ENCODE measurements at regions not wholly inside any gene's neighbourhood (a gene's known extent, or its start where the extent isn't known, plus 50 kb on each side); places are given as distances from the start of the nearest gene placed in this dataset.

DNA sequence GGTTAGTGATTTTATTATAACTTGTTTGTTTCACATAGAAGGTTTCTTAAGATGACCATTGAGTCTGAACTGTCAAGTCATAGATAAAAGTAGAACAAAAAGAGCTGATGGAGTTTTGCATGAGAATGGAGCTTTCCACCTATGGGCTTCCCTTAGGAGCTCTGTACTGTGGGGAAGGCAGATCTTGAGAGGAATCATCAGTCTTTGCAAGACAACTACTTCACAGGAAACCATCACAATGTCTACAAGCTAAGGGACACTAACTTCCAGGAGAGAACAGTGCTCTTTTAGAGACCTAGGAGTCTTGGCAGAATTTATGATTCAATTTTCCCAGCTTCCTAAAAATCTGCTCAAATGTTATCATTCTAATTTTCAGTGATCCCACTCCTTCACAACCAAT, 78.2 kb downstream of the FBXO5 start:
- Histone ChIP-seq H3K4me3 (no peak overlapping the region), H3K4me1 (no peaks in the 10 kb centered on the region), H3K27me3 (no peaks in the 10 kb centered on the region), H3K36me3 (no peaks in the 10 kb centered on the region), H3K9me3 (no peaks in the 10 kb centered on the region), H3K27ac (no peak overlapping the region)
- intact Hi-C loops (cut with DNase I): no loop called here
- TF ChIP-seq, protein P1, sequence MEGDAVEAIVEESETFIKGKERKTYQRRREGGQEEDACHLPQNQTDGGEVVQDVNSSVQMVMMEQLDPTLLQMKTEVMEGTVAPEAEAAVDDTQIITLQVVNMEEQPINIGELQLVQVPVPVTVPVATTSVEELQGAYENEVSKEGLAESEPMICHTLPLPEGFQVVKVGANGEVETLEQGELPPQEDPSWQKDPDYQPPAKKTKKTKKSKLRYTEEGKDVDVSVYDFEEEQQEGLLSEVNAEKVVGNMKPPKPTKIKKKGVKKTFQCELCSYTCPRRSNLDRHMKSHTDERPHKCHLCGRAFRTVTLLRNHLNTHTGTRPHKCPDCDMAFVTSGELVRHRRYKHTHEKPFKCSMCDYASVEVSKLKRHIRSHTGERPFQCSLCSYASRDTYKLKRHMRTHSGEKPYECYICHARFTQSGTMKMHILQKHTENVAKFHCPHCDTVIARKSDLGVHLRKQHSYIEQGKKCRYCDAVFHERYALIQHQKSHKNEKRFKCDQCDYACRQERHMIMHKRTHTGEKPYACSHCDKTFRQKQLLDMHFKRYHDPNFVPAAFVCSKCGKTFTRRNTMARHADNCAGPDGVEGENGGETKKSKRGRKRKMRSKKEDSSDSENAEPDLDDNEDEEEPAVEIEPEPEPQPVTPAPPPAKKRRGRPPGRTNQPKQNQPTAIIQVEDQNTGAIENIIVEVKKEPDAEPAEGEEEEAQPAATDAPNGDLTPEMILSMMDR (IDR thresholded peaks at IDR 0.05): no peak
- no peak for TF ChIP-seq POLR2A (IDR thresholded peaks at IDR 0.05)
- DNase-seq (no peak), ATAC-seq (no peak)

DNA sequence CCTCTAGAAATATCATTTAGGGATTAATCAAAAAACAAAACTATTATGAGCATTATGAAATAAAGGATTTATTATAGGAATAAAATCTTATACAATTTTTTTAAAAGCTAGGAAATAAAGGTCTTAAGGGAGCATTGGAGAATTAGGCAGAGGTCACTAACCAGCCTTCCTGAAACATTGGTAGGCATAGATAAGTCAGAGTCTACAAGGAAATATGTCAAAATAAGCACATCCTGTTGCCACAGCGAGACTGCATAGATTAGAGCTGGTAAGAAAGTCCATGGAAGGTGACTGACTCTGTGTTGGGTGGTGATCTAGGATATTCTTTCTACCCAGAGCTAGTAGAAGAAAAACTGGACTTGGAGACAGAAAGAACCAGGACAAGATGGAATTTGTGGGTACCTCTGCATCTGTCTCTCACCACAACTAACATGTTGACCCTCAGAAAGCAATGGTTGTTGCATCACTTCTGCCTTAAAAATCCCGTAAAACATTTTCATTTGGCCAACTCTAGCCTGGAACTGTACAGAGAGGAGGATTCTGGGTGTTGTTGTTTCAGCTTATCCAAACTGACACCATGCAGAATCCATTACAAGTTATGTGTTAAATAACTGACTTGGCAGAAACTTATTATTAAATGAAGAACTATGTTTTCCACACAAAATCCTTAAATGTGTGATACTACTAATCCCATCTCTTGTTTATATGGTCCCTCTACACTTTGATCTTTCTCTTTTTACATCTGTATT, 77.1 kb downstream of the FBXO5 start:
- 51 to 65% (median 56%) methylated on average over 2 of the region's 2 CpGs for WGBS, 4 donors
- no peaks in the 10 kb centered on the region for H3K4me1 ChIP-seq
- intact Hi-C loops (cut with DNase I): no loop called here

DNA sequence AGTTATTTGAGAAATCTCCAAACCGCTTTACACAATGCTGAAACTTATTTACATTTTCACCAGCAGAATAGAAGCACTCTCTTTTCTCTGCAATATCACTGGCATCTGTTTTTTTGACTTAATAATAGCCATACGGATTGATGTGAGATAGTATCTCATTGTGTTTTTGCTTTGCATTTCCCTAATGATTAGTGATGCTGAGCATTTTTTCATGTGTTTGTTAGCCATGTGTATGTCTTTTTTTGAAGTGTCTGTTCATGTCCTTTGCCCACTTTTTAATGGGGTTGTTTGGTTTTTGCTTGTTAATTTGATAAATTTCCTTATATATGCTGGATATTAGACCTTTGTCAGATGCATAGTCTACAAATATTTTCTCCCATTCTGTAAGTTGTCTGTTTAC, 73.6 kb downstream of the FBXO5 start:
- intact Hi-C loops (cut with DNase I): no loop called here
- TF ChIP-seq POLR2A (IDR thresholded peaks at IDR 0.05): no peak
- TF ChIP-seq, protein P1 (IDR thresholded peaks at IDR 0.05): no peak
- no peak for ATAC-seq

More for the DNA sequence above, 77.1 kb downstream of the FBXO5 start:
- Histone ChIP-seq H3K36me3 (no peaks in the 10 kb centered on the region), H3K27ac (no peak overlapping the region), H3K9me3 (no peaks in the 10 kb centered on the region), H3K27me3 (no peaks in the 10 kb centered on the region), H3K4me3 (no peak overlapping the region)
- no peak for DNase-seq
- ATAC-seq: no peak
- TF ChIP-seq, protein P1 (IDR thresholded peaks at IDR 0.05): no peak
- no peak for TF ChIP-seq POLR2A (IDR thresholded peaks at IDR 0.05)

DNA sequence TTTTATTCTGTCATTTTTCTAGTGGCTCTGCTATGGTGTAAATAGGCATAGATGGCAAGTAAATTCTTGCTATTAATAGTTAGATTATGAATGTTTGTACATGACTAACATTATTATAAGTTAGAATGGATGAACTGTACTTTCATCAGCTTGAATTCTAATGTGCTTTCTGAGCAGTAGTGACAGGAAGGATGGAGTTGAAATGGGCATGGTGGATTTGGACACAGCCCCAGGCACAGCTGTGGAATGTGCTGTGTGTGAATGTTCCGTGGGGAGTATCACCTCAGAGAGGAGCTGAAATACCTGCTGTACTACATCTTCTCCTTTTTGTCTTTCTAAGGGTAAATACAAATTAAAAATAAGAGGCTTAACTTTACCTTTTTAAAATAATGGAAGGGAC, 66.8 kb downstream of the FBXO5 start:
- intact Hi-C loops (cut with DNase I): no loop called here
- Histone ChIP-seq H3K27ac (no peak overlapping the region), H3K4me3 (no peak overlapping the region), H3K36me3 (no peaks in the 10 kb centered on the region), H3K9me3 (peaks cover 0 to 14% (median 2%) of the 10 kb centered on the region in 12 donors), H3K27me3 (no peaks in the 10 kb centered on the region), H3K4me1 (no peaks in the 10 kb centered on the region)
- TF ChIP-seq, protein P1 (IDR thresholded peaks at IDR 0.05): no peak
- WGBS, 4 donors: 22 to 74% (median 26%) methylated on average over 1 of the region's 1 CpG
- no peak for ATAC-seq
- no peak for DNase-seq

More for the DNA sequence above, 73.6 kb downstream of the FBXO5 start:
- Histone ChIP-seq H3K4me3 (no peak overlapping the region), H3K9me3 (peaks cover 0 to 12% (median 2%) of the 10 kb centered on the region in 12 donors), H3K27ac (no peak overlapping the region), H3K36me3 (no peaks in the 10 kb centered on the region), H3K4me1 (no peaks in the 10 kb centered on the region), H3K27me3 (no peaks in the 10 kb centered on the region)
- 52 to 74% (median 65%) methylated on average over 2 of the region's 2 CpGs for WGBS, 4 donors
- no peak for DNase-seq

All from heart left ventricle (tissue), 16 donors.